HG03354 (cell line): ENCODE measurements at regions not wholly inside any gene's neighbourhood (a gene's known extent, or its start where the extent isn't known, plus 50 kb on each side); places are given as distances from the start of the nearest gene placed in this dataset.
"Not testable (repeated sequence)": the region's sequence is repeated elsewhere in the genome, so short reads cannot be mapped to it uniquely, and the experiment has no call there.

Experiments
- ATAC-seq: cut with Tn5 transposase; IDR thresholded peaks from one replicate; pipeline ENCODE4 v1.9.1; 2021; ENCODE audit warnings: mild to moderate bottlenecking; ENCODE audit not compliant: unreplicated experiment, poor library complexity, severe bottlenecking

DNA sequence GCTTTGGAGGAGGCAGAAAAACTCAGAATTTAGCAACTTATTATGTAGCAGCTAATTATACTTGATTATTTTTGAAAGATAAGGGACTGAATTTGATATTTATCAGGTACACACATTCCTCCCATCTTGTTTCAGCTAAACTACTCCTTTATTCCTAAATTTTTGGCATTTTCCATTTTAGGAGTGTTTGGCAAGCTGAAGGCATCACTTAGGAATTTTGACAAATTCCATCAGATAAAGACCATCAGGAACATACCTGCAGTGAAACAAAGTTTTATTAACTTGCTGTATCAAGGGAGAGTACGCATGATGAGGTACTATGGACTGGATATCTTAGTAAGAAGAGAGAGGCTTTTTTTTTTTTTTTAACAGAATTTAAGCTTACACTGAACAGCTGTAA is 1092.2 kb downstream of the PLA2G4A start:
- no peak for ATAC-seq

GRCh38 chr1:187921426-187921825 is 1092.7 kb downstream of the PLA2G4A start:
- ATAC-seq, result no peak

DNA sequence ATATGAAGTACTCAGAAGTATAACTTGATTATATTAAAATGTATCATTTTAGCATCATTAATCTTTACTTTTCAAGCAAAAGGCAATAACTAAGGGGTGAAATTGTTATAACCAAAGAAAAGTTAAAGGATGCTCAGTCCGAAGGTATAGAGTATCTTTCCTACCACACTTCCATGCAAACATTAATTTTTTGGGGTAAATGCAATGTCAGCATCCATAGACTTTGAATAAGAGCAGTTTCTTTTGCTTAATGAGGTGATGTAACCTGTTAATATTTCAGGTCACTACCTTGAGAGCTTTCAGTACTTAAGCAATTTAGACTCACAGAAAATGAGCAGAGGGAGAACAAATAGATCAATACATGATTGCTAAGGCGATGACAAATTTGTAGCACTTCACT is 1093.5 kb downstream of the PLA2G4A start:
- no peak for ATAC-seq

DNA sequence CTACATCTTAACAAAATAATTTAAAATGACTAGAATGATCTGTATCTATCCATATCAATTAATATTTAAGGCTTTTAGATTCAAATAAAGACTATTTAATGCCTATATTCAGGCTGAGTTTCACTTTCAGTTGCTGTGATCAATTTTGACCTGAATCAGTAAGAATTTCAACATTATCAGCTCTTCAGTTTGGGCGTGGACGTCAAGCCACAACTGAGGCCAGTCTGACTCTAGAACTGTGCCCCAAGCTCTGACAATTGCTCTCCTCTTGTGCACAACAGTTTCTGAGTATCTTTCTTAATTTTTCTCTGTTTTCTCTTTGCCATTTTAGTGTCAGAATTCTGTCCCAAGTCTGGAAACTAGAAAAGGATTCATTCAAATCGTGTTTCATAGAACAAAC is 1095.5 kb downstream of the PLA2G4A start:
- ATAC-seq, result no peak

GRCh38 chr1:187928288-187928687 is 1099.5 kb downstream of the PLA2G4A start:
- ATAC-seq, result peak; percentile 75

DNA sequence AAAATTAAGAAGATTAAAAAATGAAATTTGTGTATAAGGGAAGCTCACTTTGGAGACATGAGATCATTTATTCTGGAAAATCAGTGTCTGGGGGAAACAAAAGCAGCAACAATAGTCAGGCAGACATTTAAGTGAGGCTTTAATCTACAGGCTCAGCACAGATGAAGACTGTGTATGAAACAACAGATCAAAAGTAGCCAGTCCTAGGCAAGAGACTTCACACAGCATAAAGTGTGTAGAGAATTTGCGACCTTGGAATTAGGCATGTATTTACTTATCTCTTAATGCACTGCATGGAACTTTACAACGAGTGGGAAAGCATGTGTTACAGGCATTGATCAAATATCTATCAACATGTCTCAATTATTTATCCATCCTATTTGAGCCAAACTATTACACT is 1099.9 kb downstream of the PLA2G4A start:
- no peak for ATAC-seq

- no peak for ATAC-seq
Observed at GRCh38 chr1:187931776-187932175, 1103.0 kb downstream of the PLA2G4A start.

GRCh38 chr1:187933562-187934419 is 1105.0 kb downstream of the PLA2G4A start:
- ATAC-seq, result no peak

GRCh38 chr1:187936667-187937066 is 1107.9 kb downstream of the PLA2G4A start:
- no peak for ATAC-seq

DNA sequence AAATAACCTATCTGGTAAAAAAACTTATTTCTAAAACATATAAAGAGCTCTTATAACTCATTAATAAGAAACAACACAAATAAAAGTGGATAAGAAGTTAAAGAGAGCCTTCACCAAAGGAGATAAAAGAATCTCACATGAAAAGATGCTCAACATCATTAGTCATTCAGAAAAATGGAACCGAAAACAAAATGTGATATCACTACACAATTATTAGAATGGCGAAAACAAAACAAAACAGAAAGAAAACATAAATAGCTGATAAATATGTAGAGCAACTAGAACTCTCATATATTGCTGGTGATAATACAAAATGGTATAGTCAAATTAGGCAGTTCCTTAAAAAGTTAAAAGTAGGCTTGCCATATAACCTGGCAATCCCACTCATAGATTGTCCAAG is 1109.3 kb downstream of the PLA2G4A start:
- ATAC-seq, result no peak

DNA sequence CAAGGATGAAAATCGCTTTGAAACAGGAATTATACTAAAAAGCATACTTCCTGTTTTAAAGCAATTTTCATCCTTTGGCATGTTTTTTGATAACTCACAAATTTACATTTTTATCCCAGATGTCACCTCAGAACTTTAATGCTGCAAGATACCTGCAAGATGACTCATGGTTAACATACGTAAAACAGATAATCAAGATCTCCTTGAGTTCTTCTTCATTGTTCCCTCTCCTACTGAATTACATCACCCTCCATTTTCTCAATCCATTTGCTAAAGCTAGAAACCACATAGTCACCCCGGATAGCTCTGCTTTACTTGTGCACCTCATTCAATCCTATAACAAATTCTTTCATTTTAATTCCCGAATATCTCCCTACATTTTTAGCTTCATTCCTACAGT is 1114.2 kb downstream of the PLA2G4A start:
- no peak for ATAC-seq

DNA sequence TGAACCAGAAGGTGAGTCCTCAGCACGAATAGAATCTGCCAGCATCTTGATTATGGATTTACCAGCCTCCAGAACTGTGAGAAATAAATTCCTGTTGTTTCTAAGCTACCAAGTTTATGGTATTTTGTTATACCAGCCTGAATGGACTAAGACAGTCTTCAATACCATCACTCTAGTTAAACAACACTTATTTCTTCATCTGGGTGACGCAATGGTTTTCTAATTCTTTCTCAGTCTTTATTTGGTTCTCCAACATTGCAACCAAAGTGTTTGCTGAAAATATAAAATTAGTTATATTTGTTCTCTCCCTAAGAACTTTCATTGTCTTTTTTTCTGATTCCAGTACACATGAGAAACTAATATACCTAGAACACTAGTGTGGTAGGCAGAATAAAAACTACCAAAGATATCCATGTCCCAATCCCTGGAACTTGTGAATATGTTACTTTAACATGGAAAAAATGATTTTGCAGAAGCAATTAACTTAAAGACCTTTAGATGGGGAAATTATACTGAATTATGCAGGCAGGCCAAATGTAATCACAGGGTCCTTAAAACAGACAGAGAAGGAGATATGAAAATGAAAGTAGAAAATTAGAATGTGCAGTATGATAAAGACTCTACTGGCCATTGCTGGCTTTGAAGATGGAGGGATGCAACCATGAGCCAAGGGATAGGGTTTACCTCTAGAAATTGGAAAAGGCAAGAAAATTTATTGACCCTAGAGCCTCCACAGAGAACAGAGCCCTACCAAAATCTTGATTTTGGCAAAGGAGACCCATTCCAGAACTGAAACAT is 1115.1 kb downstream of the PLA2G4A start:
- peak; percentile 47 for ATAC-seq

DNA sequence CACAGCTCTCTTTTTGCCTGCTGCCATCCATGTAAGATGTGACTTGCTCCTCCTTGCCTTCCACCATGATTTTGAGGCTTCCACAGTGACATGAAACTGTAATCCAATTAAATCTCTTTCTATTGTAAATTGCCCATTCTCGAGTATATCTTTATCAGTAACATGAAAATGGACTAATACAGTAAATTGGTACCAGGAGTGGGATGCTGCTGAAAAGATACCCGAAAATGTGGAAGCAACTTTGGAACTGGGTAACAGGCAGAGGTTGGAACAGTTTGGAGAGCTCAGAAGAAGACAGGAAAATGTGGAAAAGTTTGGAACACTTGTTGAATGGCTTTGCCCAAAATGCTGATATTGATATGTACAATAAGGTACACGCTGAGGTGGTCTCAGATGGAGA is 1117.9 kb downstream of the PLA2G4A start:
- not testable (repeated sequence) for ATAC-seq

DNA sequence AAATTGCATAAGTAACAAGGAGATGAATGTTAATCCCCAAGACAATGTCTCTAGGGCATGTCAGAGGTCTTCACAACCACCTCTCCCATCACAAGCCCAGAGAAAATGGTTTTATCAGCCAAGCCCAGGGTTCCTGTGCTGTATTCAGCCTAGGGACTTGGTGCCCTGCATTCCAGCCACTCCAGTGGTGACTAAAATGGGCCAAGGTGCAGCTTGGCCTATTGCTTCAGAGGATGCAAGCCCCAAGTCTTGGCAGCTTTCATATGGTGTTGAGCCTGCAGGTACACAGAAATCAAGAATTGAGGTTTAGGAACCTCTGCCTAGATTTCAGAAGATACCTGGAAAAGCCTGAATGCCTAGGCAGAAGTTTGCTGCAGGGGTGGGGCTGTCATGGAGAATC is 1118.6 kb downstream of the PLA2G4A start:
- ATAC-seq, result no peak

- no peak for ATAC-seq
Observed at GRCh38 chr1:187948170-187948794, 1119.5 kb downstream of the PLA2G4A start.

GRCh38 chr1:187949567-187949966 is 1120.8 kb downstream of the PLA2G4A start:
- no peak for ATAC-seq

DNA sequence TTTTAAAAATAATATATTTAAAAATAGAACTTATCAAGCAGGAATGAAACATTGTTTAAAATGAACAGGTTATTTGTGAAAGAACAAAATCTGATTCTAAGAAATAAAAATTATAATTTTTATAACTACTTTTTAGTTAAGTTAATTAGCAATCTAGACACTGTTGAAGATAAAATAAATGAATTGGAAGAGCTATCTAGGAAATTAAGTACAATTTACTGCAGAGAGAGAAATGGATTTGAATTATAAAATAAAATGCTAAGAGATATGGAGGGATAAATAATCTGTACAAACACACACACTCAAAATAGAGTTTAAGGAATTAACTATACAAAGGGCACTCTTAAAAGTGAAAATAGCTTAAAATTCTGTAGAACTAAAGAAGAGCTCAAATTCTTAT is 1123.1 kb downstream of the PLA2G4A start:
- no peak for ATAC-seq

DNA sequence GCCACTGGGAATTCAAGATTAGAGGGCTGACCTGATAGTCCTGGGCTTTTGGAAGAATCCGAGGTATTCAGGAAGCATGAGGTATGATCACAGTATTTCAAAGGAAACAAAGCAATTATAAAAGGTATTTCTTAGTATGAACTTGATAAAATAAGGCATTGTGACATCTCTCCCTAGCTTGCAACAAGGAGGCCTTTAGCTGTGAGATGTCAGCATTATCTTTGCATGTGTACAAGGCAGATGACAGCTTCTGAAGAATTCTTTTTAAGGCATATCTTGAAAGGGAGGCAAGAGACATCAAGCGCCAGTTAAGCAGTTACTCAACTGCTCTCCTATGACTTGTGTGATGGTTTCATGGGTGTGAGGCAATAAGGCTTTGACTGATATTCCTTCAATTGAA is 1123.7 kb downstream of the PLA2G4A start:
- ATAC-seq, result no peak

GRCh38 chr1:187956975-187957374 is 1128.2 kb downstream of the PLA2G4A start:
- ATAC-seq, result no peak

DNA sequence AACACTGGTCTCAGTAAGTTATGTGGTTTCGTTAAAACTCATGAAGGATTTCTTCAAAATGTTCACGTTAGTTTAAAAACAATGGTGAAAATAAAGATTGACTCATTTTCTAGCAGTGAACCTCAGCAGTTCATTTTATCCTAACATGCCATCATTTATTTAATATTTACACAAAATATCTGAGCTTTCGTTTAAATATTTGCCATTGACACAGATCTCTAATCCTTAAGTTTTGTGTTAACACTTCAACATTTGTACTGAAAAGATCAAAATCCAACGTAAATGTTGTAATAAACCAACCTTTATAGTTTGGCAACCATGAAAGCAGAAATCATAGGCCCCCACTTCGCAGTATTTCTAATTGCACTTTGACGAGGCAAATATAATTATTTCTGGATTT is 1129.5 kb downstream of the PLA2G4A start:
- ATAC-seq, result no peak

GRCh38 chr1:187959062-187959461 is 1130.3 kb downstream of the PLA2G4A start:
- peak; percentile 42 for ATAC-seq
